GM23248 (cell line): ENCODE measurements at regions not wholly inside any gene's neighbourhood (a gene's known extent, or its start where the extent isn't known, plus 50 kb on each side); places are given as distances from the start of the nearest gene placed in this dataset.

Experiments used
- DNase-seq: peaks from one replicate; pipeline ENCODE4 v3.0.0-alpha.2; 2015
- H2AFZ ChIP-seq: fragments of 200-600 bp; sonication (generic); 2 replicates; pipeline ENCODE4 v1.6.1; 2016; ENCODE audit warnings: antibody characterized with exemption
- H3F3A ChIP-seq: fragments of 200-600 bp; sonication (generic); 2 replicates; pipeline ENCODE4 v1.6.1; 2016; ENCODE audit warnings: mild to moderate bottlenecking, antibody characterized with exemption, mixed run types; ENCODE audit not compliant: insufficient read depth
- H3K27ac ChIP-seq: fragments of 200-600 bp; sonication (generic); 2 replicates; pipeline ENCODE4 v1.5.1; 2016; ENCODE audit warnings: mild to moderate bottlenecking
- H3K27me3 ChIP-seq: fragments of 200-600 bp; sonication (generic); replicated peaks from 2 replicates; pipeline ENCODE4 v1.6.1; 2016; ENCODE audit warnings: mild to moderate bottlenecking; ENCODE audit not compliant: insufficient read depth
- H3K36me3 ChIP-seq: fragments of 200-600 bp; sonication (generic); 2 replicates; pipeline ENCODE4 v1.6.1; 2016; ENCODE audit warnings: low read depth, mild to moderate bottlenecking
- H3K4me1 ChIP-seq: fragments of 200-600 bp; sonication (generic); 2 replicates; pipeline ENCODE4 v1.6.1; 2016; ENCODE audit warnings: mild to moderate bottlenecking; ENCODE audit not compliant: insufficient read depth
- H3K4me2 ChIP-seq: fragments of 200-600 bp; sonication (generic); one replicate; pipeline ENCODE4 v1.6.1; 2016; ENCODE audit warnings: mild to moderate bottlenecking; ENCODE audit not compliant: unreplicated experiment
- H3K4me3 ChIP-seq: fragments of 200-600 bp; sonication (generic); 2 replicates; pipeline ENCODE4 v1.5.1; 2016; ENCODE audit warnings: mild to moderate bottlenecking
- H3K79me2 ChIP-seq: fragments of 200-600 bp; sonication (generic); 2 replicates; pipeline ENCODE4 v1.6.1; 2016; ENCODE audit warnings: mild to moderate bottlenecking; ENCODE audit not compliant: insufficient read depth
- H3K9ac ChIP-seq: fragments of 200-600 bp; sonication (generic); 2 replicates; pipeline ENCODE4 v1.6.1; 2016; ENCODE audit warnings: mild to moderate bottlenecking
- H3K9me2 ChIP-seq: fragments of 200-600 bp; sonication (generic); 2 replicates; pipeline ENCODE4 v1.6.1; 2016; ENCODE audit warnings: mixed run types, mild to moderate bottlenecking, moderate library complexity; ENCODE audit not compliant: insufficient read depth
- H3K9me3 ChIP-seq: fragments of 200-600 bp; sonication (generic); one replicate; pipeline ENCODE4 v1.6.1; 2017; ENCODE audit warnings: low read depth
- H4K20me1 ChIP-seq: fragments of 200-600 bp; sonication (generic); 2 replicates; pipeline ENCODE4 v1.6.0; 2016; ENCODE audit not compliant: insufficient read depth
- EZH2 ChIP-seq: fragments of 200-600 bp; sonication (generic); IDR thresholded peaks from 2 replicates; pipeline ENCODE4 v1.6.1; 2018; ENCODE audit warnings: antibody characterized with exemption, mild to moderate bottlenecking; ENCODE audit not compliant: insufficient read depth, poor library complexity, severe bottlenecking
- EZH2phosphoT487 ChIP-seq: fragments of 200-600 bp; sonication (generic); IDR thresholded peaks from 2 replicates; pipeline ENCODE4 v1.6.1; 2018; ENCODE audit warnings: antibody characterized with exemption, moderate library complexity, mild to moderate bottlenecking, low read depth; ENCODE audit not compliant: insufficient read depth
- WGBS, 2 experiments: methylation state at CpG; one replicate each; pipeline ENCODE4 v1.1.6; 2015 to 2017; ENCODE audit warnings: low lambda C conversion rate in 2 of 2, low coverage in 1 of 2; ENCODE audit errors: missing lambda C conversion rate in 2 of 2; 5-methylcytosine and 5-hydroxymethylcytosine counted together
- in situ Hi-C: fragments of 300-500 bp; cut with MboI; formaldehyde crosslinking; loops from 2 replicates; pipeline ENCODE4 v1.15.0; 2020

GRCh38 chr12:67810166-67810565, 161.6 kb downstream of the DYRK2 start:
- H3K9me2 ChIP-seq: no peaks in the 10 kb centered on the region
- H3K4me2 ChIP-seq: no peak overlapping the region
- H3F3A ChIP-seq: peaks cover 29% of the 10 kb centered on the region
- H3K27me3 ChIP-seq: no peaks in the 10 kb centered on the region
- no peaks in the 10 kb centered on the region for H4K20me1 ChIP-seq
- H3K36me3 ChIP-seq: no peaks in the 10 kb centered on the region
- H3K4me3 ChIP-seq: no peak overlapping the region
- DNase-seq: no peak
- H3K9ac ChIP-seq: no peak overlapping the region
- TF ChIP-seq EZH2 (no peak), EZH2phosphoT487 (no peak)
- no peak overlapping the region for H2AFZ ChIP-seq
- H3K27ac ChIP-seq: no peak overlapping the region
- no peaks in the 10 kb centered on the region for H3K9me3 ChIP-seq
- in situ Hi-C loops: no loop called here
- peaks cover 22% of the 10 kb centered on the region for H3K4me1 ChIP-seq
- no peaks in the 10 kb centered on the region for H3K79me2 ChIP-seq

DNA sequence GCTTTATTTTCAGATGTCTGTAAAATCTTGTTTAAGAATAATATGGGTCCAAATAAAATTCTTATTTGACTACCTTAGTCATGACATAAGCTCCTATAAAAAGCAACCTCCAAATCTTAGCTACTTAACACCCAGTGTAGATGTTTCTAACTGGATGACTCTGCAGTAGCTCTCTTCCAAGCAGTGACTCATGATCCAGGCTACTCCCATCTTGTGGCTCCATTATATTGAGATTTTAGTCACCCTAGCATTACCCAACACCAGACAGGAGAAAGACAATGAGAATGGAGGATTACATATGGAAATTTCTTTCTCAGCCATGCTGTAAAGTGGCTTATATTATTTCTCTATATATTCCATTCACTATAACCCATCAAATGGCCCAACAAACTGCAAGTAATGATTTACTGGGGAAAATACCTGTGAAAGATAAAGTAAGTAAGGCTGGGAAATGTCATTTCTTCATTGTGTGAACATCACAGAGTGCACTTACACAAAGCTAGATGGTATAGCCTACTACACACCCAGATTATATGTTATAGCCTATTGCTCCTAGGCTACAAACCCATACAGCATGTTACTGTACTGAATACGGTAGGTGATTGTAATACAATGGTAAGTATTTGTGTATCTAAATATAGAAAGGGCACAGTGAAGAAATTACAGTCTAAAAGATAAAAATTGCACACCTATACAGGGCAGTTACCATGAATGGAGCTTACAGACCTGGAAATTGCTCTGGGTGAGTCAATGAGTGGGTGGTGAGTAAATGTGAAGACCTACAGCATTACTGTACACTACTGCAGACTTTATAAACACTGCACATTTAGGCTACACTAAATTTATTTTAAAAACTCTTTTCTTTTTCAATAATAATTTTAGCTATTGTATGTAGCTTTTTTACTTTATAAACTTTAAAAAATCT, 163.2 kb downstream of the DYRK2 start:
- H3K27ac ChIP-seq: peak overlapping the region; percentile 70
- no peak overlapping the region for H3K4me2 ChIP-seq
- no peak overlapping the region for H3K9ac ChIP-seq
- H4K20me1 ChIP-seq: no peaks in the 10 kb centered on the region
- H3K9me3 ChIP-seq: peaks cover 6% of the 10 kb centered on the region
- H3K9me2 ChIP-seq: no peaks in the 10 kb centered on the region
- DNase-seq: peak; percentile 91
- 92 to 96% methylated on average over 1 of the region's 1 CpG for WGBS, 2 experiments
- in situ Hi-C loops: no loop called here
- no peak overlapping the region for H3K4me3 ChIP-seq
- H3K79me2 ChIP-seq: no peaks in the 10 kb centered on the region
- H3K27me3 ChIP-seq: no peaks in the 10 kb centered on the region
- TF ChIP-seq EZH2: no peak
- no peak for TF ChIP-seq EZH2phosphoT487
- peaks cover 29% of the 10 kb centered on the region for H3F3A ChIP-seq
- peaks cover 22% of the 10 kb centered on the region for H3K4me1 ChIP-seq
- H3K36me3 ChIP-seq: no peaks in the 10 kb centered on the region
- H2AFZ ChIP-seq: no peak overlapping the region

GRCh38 chr12:67813456-67813904, 164.9 kb downstream of the DYRK2 start:
- Histone ChIP-seq H4K20me1 (no peaks in the 10 kb centered on the region), H3K4me1 (peaks cover 22% of the 10 kb centered on the region), H2AFZ (peak overlapping the region; percentile 31; the same call in 1 of the 2 replicates), H3K27ac (peak overlapping the region; percentile 42), H3K36me3 (no peaks in the 10 kb centered on the region), H3K9ac (no peak overlapping the region), H3K4me2 (no peak overlapping the region), H3K79me2 (no peaks in the 10 kb centered on the region), H3K27me3 (no peaks in the 10 kb centered on the region), H3K4me3 (no peak overlapping the region), H3K9me3 (peaks cover 6% of the 10 kb centered on the region), H3F3A (peaks cover 21% of the 10 kb centered on the region), H3K9me2 (no peaks in the 10 kb centered on the region)
- TF ChIP-seq EZH2phosphoT487 (no peak), EZH2 (no peak)
- WGBS, 2 experiments: 44 to 50% methylated on average over 4 of the region's 4 CpGs
- in situ Hi-C loops: no loop called here
- peak; percentile 30 for DNase-seq

- no peak for TF ChIP-seq EZH2phosphoT487
- TF ChIP-seq EZH2: no peak
- Histone ChIP-seq H3K9me3 (peaks cover 6% of the 10 kb centered on the region), H3K79me2 (no peaks in the 10 kb centered on the region), H4K20me1 (no peaks in the 10 kb centered on the region), H3K4me3 (no peak overlapping the region), H3K9ac (no peak overlapping the region), H3F3A (peaks cover 18% of the 10 kb centered on the region), H3K4me1 (peaks cover 16% of the 10 kb centered on the region; the same call in 1 of the 2 replicates), H3K9me2 (no peaks in the 10 kb centered on the region), H3K27me3 (no peaks in the 10 kb centered on the region), H3K4me2 (no peak overlapping the region), H3K27ac (no peak overlapping the region), H3K36me3 (no peaks in the 10 kb centered on the region), H2AFZ (no peak overlapping the region)
- in situ Hi-C loops: no loop called here
- 82 to 90% methylated on average over 2 of the region's 2 CpGs for WGBS, 2 experiments
- DNase-seq: peak; percentile 51
Measured at GRCh38 chr12:67816269-67816668, 167.7 kb downstream of the DYRK2 start.
